Lower lobe of right lung (tissue), 2 donors: ENCODE measurements at regions not wholly inside any gene's neighbourhood (a gene's known extent, or its start where the extent isn't known, plus 50 kb on each side); places are given as distances from the start of the nearest gene placed in this dataset.

Source experiments
- ATAC-seq, 2 donors: fragments of 200-7000 bp; cut with Tn5 transposase; one replicate each; pipeline ENCODE4 v1.9.1; 2020 to 2022; ENCODE audit warnings: mild to moderate bottlenecking in 2 of 2, moderate library complexity in 2 of 2
- DNase-seq: peaks from one replicate; pipeline ENCODE4 v3.0.0-alpha.2; 2020
- H3K27ac ChIP-seq: fragments of 200-600 bp; one replicate; pipeline ENCODE4 v1.8.0; 2022
- H3K27me3 ChIP-seq: fragments of 200-600 bp; one replicate; pipeline ENCODE4 v1.8.0; 2022; ENCODE audit warnings: low read depth
- H3K36me3 ChIP-seq: fragments of 200-600 bp; one replicate; pipeline ENCODE4 v1.8.0; 2022; ENCODE audit warnings: mild to moderate bottlenecking
- H3K4me1 ChIP-seq: fragments of 200-600 bp; one replicate; pipeline ENCODE4 v1.8.0; 2022
- H3K4me3 ChIP-seq: fragments of 200-600 bp; one replicate; pipeline ENCODE4 v1.8.0; 2022; ENCODE audit warnings: mild to moderate bottlenecking
- H3K9me3 ChIP-seq: fragments of 200-600 bp; one replicate; pipeline ENCODE4 v1.8.0; 2022
- intact Hi-C: fragments of 100-400 bp; cut with DNase I; formaldehyde crosslinking; loops from one replicate; pipeline ENCODE4 v1.11.0; 2022
- TF ChIP-seq, protein P1 (sequence below): fragments of 200-600 bp; IDR thresholded peaks from one replicate; pipeline ENCODE4 v1.8.0; 2022; ENCODE audit warnings: antibody characterized with exemption, mild to moderate bottlenecking
- donor health status: DM: no; HTN: yes; CAD: no; lungs with severe emphysema.

DNA sequence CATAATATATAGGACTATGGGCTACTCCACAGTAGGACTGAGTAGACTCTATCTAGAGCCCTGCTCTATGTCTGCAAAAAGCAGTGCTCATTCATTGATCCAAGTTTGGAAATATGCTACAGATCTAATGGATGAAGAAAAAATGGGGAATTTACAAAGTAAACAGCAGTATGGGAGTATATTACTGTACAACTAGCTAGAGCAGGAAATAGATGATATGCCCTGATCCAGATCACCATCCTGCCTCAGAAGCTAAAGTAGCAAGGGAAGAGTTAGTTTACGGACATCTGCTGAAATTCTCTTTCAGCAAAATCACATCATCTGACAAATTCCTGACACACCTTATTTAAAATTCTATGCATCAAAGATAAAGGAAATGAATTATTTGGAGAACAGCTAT, 168.2 kb upstream of the SEMA3A start:
- Histone ChIP-seq H3K27ac (no peak overlapping the region), H3K27me3 (no peaks in the 10 kb centered on the region), H3K4me3 (no peak overlapping the region), H3K36me3 (no peaks in the 10 kb centered on the region), H3K4me1 (no peaks in the 10 kb centered on the region), H3K9me3 (no peaks in the 10 kb centered on the region)
- DNase-seq (no peak), ATAC-seq (no peak)
- intact Hi-C loops = no loop called here
- TF ChIP-seq, protein P1, sequence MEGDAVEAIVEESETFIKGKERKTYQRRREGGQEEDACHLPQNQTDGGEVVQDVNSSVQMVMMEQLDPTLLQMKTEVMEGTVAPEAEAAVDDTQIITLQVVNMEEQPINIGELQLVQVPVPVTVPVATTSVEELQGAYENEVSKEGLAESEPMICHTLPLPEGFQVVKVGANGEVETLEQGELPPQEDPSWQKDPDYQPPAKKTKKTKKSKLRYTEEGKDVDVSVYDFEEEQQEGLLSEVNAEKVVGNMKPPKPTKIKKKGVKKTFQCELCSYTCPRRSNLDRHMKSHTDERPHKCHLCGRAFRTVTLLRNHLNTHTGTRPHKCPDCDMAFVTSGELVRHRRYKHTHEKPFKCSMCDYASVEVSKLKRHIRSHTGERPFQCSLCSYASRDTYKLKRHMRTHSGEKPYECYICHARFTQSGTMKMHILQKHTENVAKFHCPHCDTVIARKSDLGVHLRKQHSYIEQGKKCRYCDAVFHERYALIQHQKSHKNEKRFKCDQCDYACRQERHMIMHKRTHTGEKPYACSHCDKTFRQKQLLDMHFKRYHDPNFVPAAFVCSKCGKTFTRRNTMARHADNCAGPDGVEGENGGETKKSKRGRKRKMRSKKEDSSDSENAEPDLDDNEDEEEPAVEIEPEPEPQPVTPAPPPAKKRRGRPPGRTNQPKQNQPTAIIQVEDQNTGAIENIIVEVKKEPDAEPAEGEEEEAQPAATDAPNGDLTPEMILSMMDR = no peak

DNA sequence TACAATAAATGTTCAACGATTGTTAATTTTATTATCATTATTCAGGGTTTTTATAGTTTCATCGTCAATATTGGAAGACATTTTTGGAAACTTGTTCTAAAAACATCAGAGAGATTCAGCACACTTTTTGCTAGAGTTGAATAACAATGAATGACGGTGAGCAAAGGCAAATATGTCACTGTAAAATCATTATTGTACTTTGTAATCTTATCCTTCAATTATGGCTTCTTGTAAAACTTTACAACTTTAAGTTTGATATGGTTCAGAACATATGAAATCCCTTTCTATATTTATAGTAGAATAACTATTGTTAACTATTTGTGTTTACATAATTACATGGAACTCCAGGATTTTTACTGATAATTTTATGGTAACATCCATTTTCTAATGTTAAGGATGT, 167.8 kb upstream of the SEMA3A start:
- ATAC-seq (no peak), DNase-seq (no peak)
- H3K36me3 ChIP-seq = no peaks in the 10 kb centered on the region
- TF ChIP-seq, protein P1 = no peak
- no peaks in the 10 kb centered on the region for H3K4me1 ChIP-seq
- no peak overlapping the region for H3K27ac ChIP-seq
- no peaks in the 10 kb centered on the region for H3K9me3 ChIP-seq
- no peak overlapping the region for H3K4me3 ChIP-seq
- no peaks in the 10 kb centered on the region for H3K27me3 ChIP-seq
- intact Hi-C loops = no loop called here

DNA sequence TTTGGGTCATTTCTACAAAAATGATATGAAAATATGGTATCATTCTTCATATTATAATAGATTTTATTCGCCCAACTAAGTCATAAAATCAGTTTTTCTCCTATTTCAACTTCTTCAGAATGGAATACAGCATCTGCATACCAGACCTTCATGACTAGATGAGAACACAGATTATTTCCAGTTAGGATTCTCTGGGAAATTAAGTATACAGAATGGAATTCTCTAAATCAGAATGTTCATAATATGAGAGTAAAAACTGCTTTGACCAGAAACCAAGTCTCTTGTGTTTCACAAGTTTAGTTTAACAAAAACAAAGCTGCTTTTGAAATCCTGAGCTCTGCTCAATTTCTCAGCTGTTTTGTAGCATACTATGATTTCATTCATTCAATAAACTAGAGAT, 160.3 kb upstream of the SEMA3A start:
- H3K27ac ChIP-seq = no peak overlapping the region
- H3K4me1 ChIP-seq = no peaks in the 10 kb centered on the region
- TF ChIP-seq, protein P1 = no peak
- intact Hi-C loops = no loop called here
- DNase-seq (no peak), ATAC-seq (no peak)
- H3K27me3 ChIP-seq = no peaks in the 10 kb centered on the region
- H3K4me3 ChIP-seq = no peak overlapping the region
- no peaks in the 10 kb centered on the region for H3K9me3 ChIP-seq
- H3K36me3 ChIP-seq = no peaks in the 10 kb centered on the region

DNA sequence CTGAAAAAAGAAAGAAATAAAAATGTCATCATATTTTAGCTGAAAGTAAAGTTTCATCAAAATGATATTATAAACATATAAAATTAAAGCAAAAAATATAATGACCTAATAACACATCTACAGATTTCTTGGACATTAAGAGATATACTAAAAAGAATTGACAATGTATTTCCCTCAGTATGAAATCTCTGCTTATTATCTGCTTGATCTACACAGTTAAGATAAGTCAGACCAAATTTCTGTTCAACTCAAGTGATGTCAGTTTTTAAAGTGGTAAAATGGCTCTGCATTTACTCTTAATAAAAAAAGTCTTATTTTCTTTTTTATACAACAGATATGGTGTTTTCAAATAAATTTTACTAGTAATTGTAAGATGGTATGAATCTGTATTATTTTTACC, 159.4 kb upstream of the SEMA3A start:
- H3K4me3 ChIP-seq = no peak overlapping the region
- H3K27ac ChIP-seq = no peak overlapping the region
- ATAC-seq (no peak), DNase-seq (no peak)
- H3K27me3 ChIP-seq = no peaks in the 10 kb centered on the region
- H3K4me1 ChIP-seq = no peaks in the 10 kb centered on the region
- intact Hi-C loops = no loop called here
- H3K36me3 ChIP-seq = no peaks in the 10 kb centered on the region
- TF ChIP-seq, protein P1 = no peak
- H3K9me3 ChIP-seq = no peaks in the 10 kb centered on the region

DNA sequence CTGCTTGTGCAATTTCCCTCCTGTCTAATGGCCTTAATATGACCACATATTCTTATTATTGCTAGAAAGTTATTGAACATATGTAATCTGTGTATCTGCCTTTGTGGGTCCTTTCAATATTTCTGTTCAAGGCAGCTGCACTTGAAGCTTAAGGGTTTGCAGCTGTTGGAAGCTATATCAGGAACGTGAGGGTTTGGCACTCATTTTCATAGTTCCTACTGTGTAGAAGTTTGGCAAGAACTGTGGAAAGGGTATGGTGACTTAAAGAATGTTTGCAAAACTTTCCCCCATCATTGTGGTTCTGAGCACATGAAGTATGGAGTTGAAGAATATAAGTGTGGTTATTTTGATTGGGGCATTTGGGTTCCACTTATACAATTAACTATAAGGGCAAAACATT, 144.7 kb upstream of the SEMA3A start:
- H3K9me3 ChIP-seq = no peaks in the 10 kb centered on the region
- H3K27me3 ChIP-seq = no peaks in the 10 kb centered on the region
- DNase-seq (no peak), ATAC-seq (no peak)
- no peaks in the 10 kb centered on the region for H3K36me3 ChIP-seq
- H3K4me3 ChIP-seq = no peak overlapping the region
- no peak overlapping the region for H3K27ac ChIP-seq
- TF ChIP-seq, protein P1 = no peak
- H3K4me1 ChIP-seq = no peaks in the 10 kb centered on the region
- intact Hi-C loops = no loop called here

DNA sequence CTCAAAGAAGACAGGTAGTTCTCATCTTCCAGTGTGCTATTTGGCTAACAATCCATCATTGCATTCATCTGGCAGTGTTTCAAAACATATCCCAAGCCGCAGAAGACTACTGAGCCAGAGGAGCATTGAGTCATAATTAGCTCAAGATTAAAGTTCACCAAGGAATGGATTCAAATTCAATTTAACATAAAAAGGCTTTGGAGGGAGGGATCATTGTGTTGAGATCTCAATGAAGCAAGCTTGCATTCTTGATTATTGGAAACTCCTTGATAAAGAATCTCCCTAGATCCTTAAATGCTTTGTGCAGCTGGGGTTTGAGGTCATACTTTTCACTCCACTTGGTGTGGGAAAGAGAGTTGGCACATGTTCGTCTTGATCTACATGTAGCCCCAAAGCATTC, 142.8 kb upstream of the SEMA3A start:
- H3K9me3 ChIP-seq = no peaks in the 10 kb centered on the region
- H3K36me3 ChIP-seq = no peaks in the 10 kb centered on the region
- ATAC-seq (no peak), DNase-seq (no peak)
- no peaks in the 10 kb centered on the region for H3K27me3 ChIP-seq
- TF ChIP-seq, protein P1 = no peak
- H3K4me3 ChIP-seq = no peak overlapping the region
- intact Hi-C loops = no loop called here
- no peak overlapping the region for H3K27ac ChIP-seq
- no peaks in the 10 kb centered on the region for H3K4me1 ChIP-seq
